ENCODE measurements at regions not wholly inside any gene's neighbourhood (a gene's known extent, or its start where the extent isn't known, plus 50 kb on each side); places are given as distances from the start of the nearest gene placed in this dataset.

GRCh38 chr11:112778877-112779266, 182.3 kb upstream of the NCAM1 start:
- Histone ChIP-seq H3K9ac (ENCODE audit: low read length) (no peak overlapping the region), H3K4me1 (ENCODE audit: control insufficient read depth, insufficient read depth, low read length) (peaks cover 31% of the 10 kb centered on the region; the same call in 1 of the 2 replicates), H3K4me3 (ENCODE audit: low read depth, low read length) (no peak overlapping the region), H3K27me3 (ENCODE audit: control insufficient read depth, insufficient read depth, low read length) (no peaks in the 10 kb centered on the region), H3K9me3 (ENCODE audit: control insufficient read depth, insufficient read depth, low read depth, low read length) (no peaks in the 10 kb centered on the region), H3K36me3 (ENCODE audit: control insufficient read depth, insufficient read depth, low read length) (no peaks in the 10 kb centered on the region), H3K27ac (ENCODE audit: low read depth, low read length) (peak overlapping the region; percentile 14; the same call in 1 of the 2 replicates)

DNA sequence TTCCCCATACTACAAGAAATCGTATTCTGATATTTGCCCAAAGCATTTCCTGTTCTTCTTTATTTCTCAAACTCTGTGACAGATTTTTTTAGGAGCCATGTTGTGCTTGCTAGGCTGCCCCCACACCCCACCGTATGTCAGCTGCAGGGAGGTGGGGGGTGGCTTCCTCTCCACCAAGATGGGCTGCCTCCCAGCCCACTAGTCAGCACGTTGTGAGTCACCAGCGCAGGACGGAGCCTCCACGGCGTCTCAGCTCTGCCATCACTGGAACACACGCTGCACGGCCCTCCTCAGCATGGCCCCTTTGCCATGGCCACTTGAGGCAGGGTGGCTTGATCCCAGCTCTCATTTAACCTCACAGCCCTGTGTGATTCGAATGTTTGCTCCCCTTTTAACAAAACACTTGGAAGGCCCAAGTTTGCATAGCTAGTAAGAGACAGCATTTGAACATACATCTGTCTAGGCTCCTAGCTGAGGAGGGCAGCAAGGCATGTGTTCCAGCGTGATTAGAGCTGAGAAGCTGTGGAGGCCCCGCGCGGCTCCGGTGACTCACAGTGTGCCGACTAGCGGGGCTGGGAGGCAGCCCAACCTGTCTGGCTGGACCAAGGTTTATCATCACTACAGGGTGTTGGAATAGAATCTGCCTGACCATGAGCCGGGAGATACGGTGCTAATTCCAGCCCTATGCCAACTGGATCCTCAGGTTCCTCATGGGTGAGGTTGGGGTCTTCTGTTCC, 180.7 kb upstream of the NCAM1 start:
- Histone ChIP-seq H3K36me3 (ENCODE audit: control insufficient read depth, insufficient read depth, low read length) (no peaks in the 10 kb centered on the region), H3K9ac (ENCODE audit: low read length) (peak overlapping the region; percentile 27)

DNA sequence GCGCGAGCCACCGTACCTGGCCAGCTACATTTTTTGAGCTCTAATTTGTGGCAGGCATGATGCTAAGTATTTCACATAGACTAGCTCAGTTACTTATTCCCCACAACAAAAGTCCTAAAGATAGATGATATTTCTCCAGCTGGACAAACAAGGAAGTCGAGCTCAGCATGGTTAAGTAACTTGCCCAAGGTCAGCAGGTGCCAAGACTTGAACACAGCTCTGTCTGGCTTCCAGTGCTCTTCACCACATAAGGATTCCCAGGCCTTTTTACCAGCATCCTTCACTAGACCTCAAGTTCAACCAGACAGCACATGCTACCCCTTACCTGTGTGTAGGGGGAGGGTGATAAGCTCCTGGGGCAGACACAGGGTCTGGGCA, 177.3 kb upstream of the NCAM1 start:
- Histone ChIP-seq H3K27ac (ENCODE audit: low read depth, low read length) (no peak overlapping the region), H3K4me1 (ENCODE audit: control insufficient read depth, insufficient read depth, low read length) (peaks cover 41% of the 10 kb centered on the region; the same call in 1 of the 2 replicates), H3K27me3 (ENCODE audit: control insufficient read depth, insufficient read depth, low read length) (no peaks in the 10 kb centered on the region), H3K4me3 (ENCODE audit: low read depth, low read length) (no peak overlapping the region), H3K36me3 (ENCODE audit: control insufficient read depth, insufficient read depth, low read length) (no peaks in the 10 kb centered on the region), H3K9ac (ENCODE audit: low read length) (no peak overlapping the region), H3K9me3 (ENCODE audit: control insufficient read depth, insufficient read depth, low read depth, low read length) (no peaks in the 10 kb centered on the region)

More for the DNA sequence above, 180.7 kb upstream of the NCAM1 start:
- Histone ChIP-seq H3K9me3 (ENCODE audit: control insufficient read depth, insufficient read depth, low read depth, low read length) (no peaks in the 10 kb centered on the region), H3K4me3 (ENCODE audit: low read depth, low read length) (no peak overlapping the region), H3K27me3 (ENCODE audit: control insufficient read depth, insufficient read depth, low read length) (no peaks in the 10 kb centered on the region), H3K4me1 (ENCODE audit: control insufficient read depth, insufficient read depth, low read length) (peaks cover 47% of the 10 kb centered on the region; the same call in 1 of the 2 replicates), H3K27ac (ENCODE audit: low read depth, low read length) (no peak overlapping the region)

- H3K9me3 ChIP-seq (ENCODE audit: control insufficient read depth, insufficient read depth, low read depth, low read length), result no peaks in the 10 kb centered on the region
- H3K9ac ChIP-seq (ENCODE audit: low read length), result peak overlapping the region; percentile 34
- H3K27me3 ChIP-seq (ENCODE audit: control insufficient read depth, insufficient read depth, low read length), result no peaks in the 10 kb centered on the region
- peaks cover 36% of the 10 kb centered on the region; the same call in 1 of the 2 replicates for H3K4me1 ChIP-seq (ENCODE audit: control insufficient read depth, insufficient read depth, low read length)
- H3K4me3 ChIP-seq (ENCODE audit: low read depth, low read length), result no peak overlapping the region
- H3K27ac ChIP-seq (ENCODE audit: low read depth, low read length), result no peak overlapping the region; the same call in 1 of the 2 replicates
- H3K36me3 ChIP-seq (ENCODE audit: control insufficient read depth, insufficient read depth, low read length), result no peaks in the 10 kb centered on the region
Measured at GRCh38 chr11:112784323-112785073, 176.7 kb upstream of the NCAM1 start.

DNA sequence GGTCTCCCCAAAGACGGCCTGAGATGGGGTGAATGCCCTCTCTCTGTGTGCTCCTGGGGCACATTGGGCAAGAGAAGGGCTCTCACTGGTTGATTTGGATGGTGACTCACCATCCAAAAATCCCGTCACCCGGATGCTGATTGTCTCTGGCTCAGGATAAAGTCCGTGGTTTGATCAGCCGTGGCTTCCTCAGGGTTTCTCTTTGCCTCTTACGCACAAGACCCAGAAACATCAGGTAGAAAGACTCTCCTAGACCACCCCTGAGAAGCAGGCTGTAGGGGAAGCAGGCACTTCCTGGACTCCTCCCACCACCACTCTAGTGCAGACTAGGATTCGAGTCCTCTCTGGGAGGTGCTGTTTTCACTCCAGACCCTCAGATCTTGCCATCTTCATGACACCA, 176.1 kb upstream of the NCAM1 start:
- Histone ChIP-seq H3K27ac (ENCODE audit: low read depth, low read length) (no peak overlapping the region; the same call in 1 of the 2 replicates), H3K4me1 (ENCODE audit: control insufficient read depth, insufficient read depth, low read length) (peaks cover 34% of the 10 kb centered on the region; the same call in 1 of the 2 replicates), H3K36me3 (ENCODE audit: control insufficient read depth, insufficient read depth, low read length) (no peaks in the 10 kb centered on the region), H3K9me3 (ENCODE audit: control insufficient read depth, insufficient read depth, low read depth, low read length) (no peaks in the 10 kb centered on the region), H3K4me3 (ENCODE audit: low read depth, low read length) (no peak overlapping the region), H3K9ac (ENCODE audit: low read length) (peak overlapping the region; percentile 34), H3K27me3 (ENCODE audit: control insufficient read depth, insufficient read depth, low read length) (no peaks in the 10 kb centered on the region)

- Histone ChIP-seq H3K4me1 (ENCODE audit: control insufficient read depth, insufficient read depth, low read length) (peaks cover 29% of the 10 kb centered on the region; the same call in 1 of the 2 replicates), H3K9ac (ENCODE audit: low read length) (peak overlapping the region; percentile 14)
Measured at GRCh38 chr11:112785719-112786118, 175.5 kb upstream of the NCAM1 start.

DNA sequence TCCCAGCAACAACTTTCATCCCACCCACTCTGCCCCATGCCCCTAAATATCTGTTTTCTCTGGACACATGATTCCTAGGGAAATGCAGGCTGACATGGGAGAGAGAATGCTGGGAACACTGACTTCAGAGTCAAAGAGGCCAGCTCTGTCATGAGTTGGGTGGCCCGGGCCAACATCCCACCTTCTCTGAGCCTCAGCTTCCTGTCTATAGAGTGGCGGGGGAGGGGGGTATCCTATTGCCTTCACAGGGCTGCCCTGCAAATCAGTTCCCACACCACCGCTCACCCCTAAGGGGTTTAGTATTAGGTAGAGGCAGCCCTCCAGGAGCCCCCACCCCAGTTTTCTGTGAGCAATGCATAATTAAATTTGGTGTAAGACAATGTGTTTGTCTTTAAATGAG, 175.0 kb upstream of the NCAM1 start:
- H3K9ac ChIP-seq (ENCODE audit: low read length), result no peak overlapping the region
- H3K27me3 ChIP-seq (ENCODE audit: control insufficient read depth, insufficient read depth, low read length), result no peaks in the 10 kb centered on the region
- no peak overlapping the region for H3K4me3 ChIP-seq (ENCODE audit: low read depth, low read length)
- H3K9me3 ChIP-seq (ENCODE audit: control insufficient read depth, insufficient read depth, low read depth, low read length), result no peaks in the 10 kb centered on the region
- H3K36me3 ChIP-seq (ENCODE audit: control insufficient read depth, insufficient read depth, low read length), result no peaks in the 10 kb centered on the region
- peaks cover 26% of the 10 kb centered on the region; the same call in 1 of the 2 replicates for H3K4me1 ChIP-seq (ENCODE audit: control insufficient read depth, insufficient read depth, low read length)
- H3K27ac ChIP-seq (ENCODE audit: low read depth, low read length), result no peak overlapping the region

More at GRCh38 chr11:112785719-112786118, 175.5 kb upstream of the NCAM1 start:
- no peaks in the 10 kb centered on the region for H3K9me3 ChIP-seq (ENCODE audit: control insufficient read depth, insufficient read depth, low read depth, low read length)
- H3K27me3 ChIP-seq (ENCODE audit: control insufficient read depth, insufficient read depth, low read length), result no peaks in the 10 kb centered on the region
- no peak overlapping the region for H3K4me3 ChIP-seq (ENCODE audit: low read depth, low read length)
- H3K27ac ChIP-seq (ENCODE audit: low read depth, low read length), result no peak overlapping the region; the same call in 1 of the 2 replicates
- no peaks in the 10 kb centered on the region for H3K36me3 ChIP-seq (ENCODE audit: control insufficient read depth, insufficient read depth, low read length)

DNA sequence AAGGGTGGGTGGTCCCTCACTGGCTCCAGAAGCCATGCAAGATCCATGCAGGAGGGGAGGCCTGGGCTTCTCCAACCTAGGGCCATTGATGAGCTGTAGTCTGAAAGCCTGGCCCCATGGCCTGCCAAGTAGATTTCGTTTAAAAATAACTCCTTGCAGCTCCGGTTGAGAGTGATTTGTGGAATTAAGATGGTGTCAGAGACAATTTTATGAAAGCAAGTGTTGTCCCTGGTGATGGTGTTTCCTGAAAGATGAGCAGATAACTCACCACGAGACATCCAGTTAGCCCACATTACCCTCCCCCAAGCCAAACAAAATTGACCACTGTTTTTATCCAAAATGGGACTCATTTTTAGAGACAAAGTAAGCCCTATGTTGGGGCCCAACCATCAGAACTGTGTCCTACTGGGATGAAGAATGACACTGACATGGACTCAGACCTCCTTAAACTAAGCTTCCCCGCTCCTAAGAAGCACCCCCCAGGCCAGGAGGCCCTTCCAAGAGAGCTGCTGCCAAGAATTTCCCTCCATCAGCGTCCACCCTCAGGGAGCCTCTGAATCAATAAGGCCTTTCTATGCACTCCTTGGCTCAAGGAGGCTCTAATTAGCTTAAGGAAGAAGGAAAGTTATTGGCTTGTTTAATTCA, 174.2 kb upstream of the NCAM1 start:
- no peaks in the 10 kb centered on the region for H3K9me3 ChIP-seq (ENCODE audit: control insufficient read depth, insufficient read depth, low read depth, low read length)
- no peaks in the 10 kb centered on the region for H3K27me3 ChIP-seq (ENCODE audit: control insufficient read depth, insufficient read depth, low read length)
- no peak overlapping the region for H3K9ac ChIP-seq (ENCODE audit: low read length)

DNA sequence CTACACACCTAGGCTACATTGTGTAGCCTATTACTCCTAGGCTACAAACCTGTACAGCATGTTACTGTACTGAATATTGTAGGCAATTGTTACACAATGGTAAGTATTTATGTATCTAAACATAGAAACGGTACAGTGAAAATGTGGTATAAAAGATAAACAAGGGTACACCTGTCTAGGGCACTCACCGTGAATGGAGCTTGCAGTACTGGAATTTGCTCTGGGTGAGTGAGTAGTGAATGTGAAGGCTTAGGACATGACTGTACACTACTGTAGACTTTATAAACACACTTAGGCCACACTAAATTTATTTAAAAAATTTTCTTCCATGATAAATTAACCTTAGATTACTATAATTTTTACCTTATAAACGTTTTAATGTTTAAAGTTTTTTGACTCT, 171.7 kb upstream of the NCAM1 start:
- Histone ChIP-seq H3K36me3 (ENCODE audit: control insufficient read depth, insufficient read depth, low read length) (no peaks in the 10 kb centered on the region), H3K27ac (ENCODE audit: low read depth, low read length) (no peak overlapping the region)

More for the DNA sequence above, 174.2 kb upstream of the NCAM1 start:
- H3K4me1 ChIP-seq (ENCODE audit: control insufficient read depth, insufficient read depth, low read length), result peaks cover 26% of the 10 kb centered on the region; the same call in 1 of the 2 replicates
- H3K4me3 ChIP-seq (ENCODE audit: low read depth, low read length), result no peak overlapping the region
- no peak overlapping the region for H3K27ac ChIP-seq (ENCODE audit: low read depth, low read length)
- no peaks in the 10 kb centered on the region for H3K36me3 ChIP-seq (ENCODE audit: control insufficient read depth, insufficient read depth, low read length)

GRCh38 chr11:112790286-112790685, 170.9 kb upstream of the NCAM1 start:
- Histone ChIP-seq H3K4me1 (ENCODE audit: control insufficient read depth, insufficient read depth, low read length) (peaks cover 12% of the 10 kb centered on the region; the same call in 1 of the 2 replicates), H3K9me3 (ENCODE audit: control insufficient read depth, insufficient read depth, low read depth, low read length) (no peaks in the 10 kb centered on the region), H3K4me3 (ENCODE audit: low read depth, low read length) (no peak overlapping the region), H3K36me3 (ENCODE audit: control insufficient read depth, insufficient read depth, low read length) (no peaks in the 10 kb centered on the region), H3K27ac (ENCODE audit: low read depth, low read length) (no peak overlapping the region), H3K9ac (ENCODE audit: low read length) (no peak overlapping the region), H3K27me3 (ENCODE audit: control insufficient read depth, insufficient read depth, low read length) (no peaks in the 10 kb centered on the region)

More for the DNA sequence above, 171.7 kb upstream of the NCAM1 start:
- Histone ChIP-seq H3K9me3 (ENCODE audit: control insufficient read depth, insufficient read depth, low read depth, low read length) (no peaks in the 10 kb centered on the region), H3K4me1 (ENCODE audit: control insufficient read depth, insufficient read depth, low read length) (peaks cover 21% of the 10 kb centered on the region; the same call in 1 of the 2 replicates), H3K4me3 (ENCODE audit: low read depth, low read length) (no peak overlapping the region), H3K27me3 (ENCODE audit: control insufficient read depth, insufficient read depth, low read length) (no peaks in the 10 kb centered on the region), H3K9ac (ENCODE audit: low read length) (no peak overlapping the region)

Measured in HUES6 (cell line).